H9 (cell line): ENCODE measurements at regions not wholly inside any gene's neighbourhood (a gene's known extent, or its start where the extent isn't known, plus 50 kb on each side); places are given as distances from the start of the nearest gene placed in this dataset.

Experiments used
- DNase-seq: peaks from one replicate; pipeline ENCODE4 v3.0.0-alpha.2; 2017
- H2AFZ ChIP-seq: one replicate; pipeline ENCODE4 v1.6.1; 2013; ENCODE audit warnings: mild to moderate bottlenecking, low read length, control low read depth, moderate library complexity
- H2AK5ac ChIP-seq: 2 replicates; pipeline ENCODE4 v1.6.1; 2013; ENCODE audit warnings: low read length, control low read depth, mixed read lengths; ENCODE audit not compliant: insufficient read length
- H2BK120ac ChIP-seq: one replicate; pipeline ENCODE4 v1.6.1; 2013; ENCODE audit warnings: low read depth, mild to moderate bottlenecking, low read length, control low read depth, inconsistent platforms; ENCODE audit not compliant: poor library complexity, severe bottlenecking
- H2BK12ac ChIP-seq: 2 replicates; pipeline ENCODE4 v1.6.1; 2013; ENCODE audit warnings: low read length, control low read depth, mixed read lengths, low read depth; ENCODE audit not compliant: insufficient read length
- H2BK15ac ChIP-seq: 2 replicates; pipeline ENCODE4 v1.6.1; 2013; ENCODE audit warnings: low read depth, low read length, control low read depth
- H2BK20ac ChIP-seq: one replicate; pipeline ENCODE4 v1.6.1; 2013; ENCODE audit warnings: low read depth, mild to moderate bottlenecking, low read length, control low read depth, inconsistent platforms; ENCODE audit not compliant: poor library complexity, severe bottlenecking
- H2BK5ac ChIP-seq: 2 replicates; pipeline ENCODE4 v1.6.1; 2013; ENCODE audit warnings: low read length, control low read depth, mixed read lengths; ENCODE audit not compliant: insufficient read length
- H3K14ac ChIP-seq: 2 replicates; pipeline ENCODE4 v1.6.1; 2013; ENCODE audit warnings: low read length, control low read depth; ENCODE audit not compliant: insufficient read depth
- H3K18ac ChIP-seq: 2 replicates; pipeline ENCODE4 v1.6.1; 2013; ENCODE audit warnings: low read depth, mild to moderate bottlenecking, mixed read lengths, low read length, control low read depth; ENCODE audit not compliant: insufficient read length
- H3K23ac ChIP-seq: 2 replicates; pipeline ENCODE4 v1.6.1; 2013; ENCODE audit warnings: low read length, control low read depth, mixed read lengths, low read depth; ENCODE audit not compliant: insufficient read length
- H3K23me2 ChIP-seq: 2 replicates; pipeline ENCODE4 v1.6.1; 2013; ENCODE audit warnings: low read depth, mild to moderate bottlenecking, mixed read lengths, low read length, control low read depth; ENCODE audit not compliant: insufficient read length, poor library complexity, severe bottlenecking
- H3K27ac ChIP-seq: 2 replicates; pipeline ENCODE4 v1.5.1; 2013; ENCODE audit warnings: low read length, control low read depth, mixed read lengths, low read depth; ENCODE audit not compliant: insufficient read length
- H3K27me3 ChIP-seq: 2 replicates; pipeline ENCODE4 v1.6.1; 2013; ENCODE audit warnings: low read length, control low read depth, inconsistent platforms; ENCODE audit not compliant: insufficient read depth
- H3K4ac ChIP-seq: 2 replicates; pipeline ENCODE4 v1.6.1; 2013; ENCODE audit warnings: low read depth, mild to moderate bottlenecking, control low read depth, inconsistent platforms, low read length, moderate library complexity
- H3K4me1 ChIP-seq: 2 replicates; pipeline ENCODE4 v1.6.1; 2013; ENCODE audit warnings: low read length, control low read depth, inconsistent platforms; ENCODE audit not compliant: insufficient read depth
- H3K4me2 ChIP-seq: 2 replicates; pipeline ENCODE4 v1.6.1; 2013; ENCODE audit warnings: low read length, control low read depth, mixed read lengths; ENCODE audit not compliant: insufficient read length, insufficient read depth
- H3K56ac ChIP-seq: 2 replicates; pipeline ENCODE4 v1.6.1; 2013; ENCODE audit warnings: low read depth, mild to moderate bottlenecking, mixed read lengths, low read length, control low read depth; ENCODE audit not compliant: insufficient read length
- H3K79me1 ChIP-seq: 2 replicates; pipeline ENCODE4 v1.6.1; 2013; ENCODE audit warnings: low read depth, mild to moderate bottlenecking, moderate library complexity, low read length, control low read depth, inconsistent platforms; ENCODE audit not compliant: insufficient read depth, poor library complexity, severe bottlenecking
- H3K79me2 ChIP-seq: 2 replicates; pipeline ENCODE4 v1.6.1; 2013; ENCODE audit warnings: low read length, control low read depth, inconsistent platforms; ENCODE audit not compliant: insufficient read depth
- H3K9ac ChIP-seq: 2 replicates; pipeline ENCODE4 v1.6.1; 2013; ENCODE audit warnings: low read length, control low read depth, mixed read lengths; ENCODE audit not compliant: insufficient read length; ENCODE audit errors: extremely low read depth
- H3K9me3 ChIP-seq: one replicate; pipeline ENCODE4 v1.6.1; 2013; ENCODE audit warnings: low read depth, low read length, inconsistent platforms; ENCODE audit not compliant: control insufficient read depth
- H3T11ph ChIP-seq: one replicate; pipeline ENCODE4 v1.6.1; 2013; ENCODE audit warnings: mild to moderate bottlenecking, low read length, control low read depth, inconsistent platforms
- H4K20me1 ChIP-seq: one replicate; pipeline ENCODE4 v1.6.1; 2013; ENCODE audit not compliant: control insufficient read depth, insufficient read length, insufficient read depth
- H4K5ac ChIP-seq: 2 replicates; pipeline ENCODE4 v1.6.1; 2013; ENCODE audit warnings: low read depth, mild to moderate bottlenecking, mixed read lengths, low read length, control low read depth; ENCODE audit not compliant: insufficient read length
- H4K8ac ChIP-seq: replicated peaks from 2 replicates; pipeline ENCODE4 v1.6.1; 2013; ENCODE audit warnings: low read length, control low read depth, mixed read lengths, low read depth; ENCODE audit not compliant: insufficient read length
- H4K91ac ChIP-seq: 2 replicates; pipeline ENCODE4 v1.6.1; 2013; ENCODE audit warnings: low read depth, mild to moderate bottlenecking, moderate library complexity, mixed read lengths, low read length, control low read depth; ENCODE audit not compliant: insufficient read length
- H3K27ac Mint-ChIP-seq, 3 experiments: 2 replicates in 2 of 3; 3 replicates in 1 of 3; pipeline ENCODE4 v1.8.0; 2020 to 2021; ENCODE audit warnings: mixed read lengths in 3 of 3, mild to moderate bottlenecking in 1 of 3, moderate library complexity in 1 of 3
- H3K27me3 Mint-ChIP-seq: 2 replicates; pipeline ENCODE4 v1.8.0; 2021; ENCODE audit warnings: low read depth, mild to moderate bottlenecking, moderate library complexity, mixed read lengths
- H3K36me3 Mint-ChIP-seq, 3 experiments: 2 replicates in 2 of 3; 3 replicates in 1 of 3; pipeline ENCODE4 v1.8.0; 2020 to 2021; ENCODE audit warnings: low read depth in 3 of 3, mixed read lengths in 3 of 3; ENCODE audit not compliant: insufficient read depth in 1 of 3
- H3K4me1 Mint-ChIP-seq, 2 experiments: 2 replicates each; pipeline ENCODE4 v1.8.0; 2020; ENCODE audit warnings: mixed read lengths in 2 of 2
- H3K4me3 Mint-ChIP-seq, 2 experiments: 2 replicates in 1 of 2; 3 replicates in 1 of 2; pipeline ENCODE4 v1.8.0; 2020 to 2021; ENCODE audit warnings: mild to moderate bottlenecking in 2 of 2, mixed read lengths in 2 of 2, moderate library complexity in 1 of 2
- H3K9me3 Mint-ChIP-seq, 2 experiments: 2 replicates in 1 of 2; 3 replicates in 1 of 2; pipeline ENCODE4 v1.8.0; 2020; ENCODE audit warnings: mild to moderate bottlenecking in 2 of 2, mixed read lengths in 2 of 2, moderate library complexity in 1 of 2
- CTCF ChIP-seq: fragments of 200-600 bp; sonication (generic); conservative IDR thresholded peaks from 3 replicates; pipeline ENCODE4 v1.8.0; 2021; ENCODE audit warnings: antibody characterized with exemption, mild to moderate bottlenecking
- WGBS: extraction: QIAGEN DNeasy Blood & Tissue Kit; methylation state at CpG from one replicate; pipeline ENCODE4 v1.1.7; 2013; ENCODE audit warnings: missing lambda C conversion rate, low lambda C conversion rate, mixed read lengths; ENCODE audit not compliant: insufficient read length; ENCODE audit errors: extremely low coverage; 5-methylcytosine and 5-hydroxymethylcytosine counted together

- Histone ChIP-seq H3K79me2 (no peaks in the 10 kb centered on the region), H2AK5ac (no peak overlapping the region), H4K5ac (no peak overlapping the region), H3K23ac (no peak overlapping the region), H3K4me1 (no peaks in the 10 kb centered on the region), H3K9ac (no peak overlapping the region), H2BK120ac (no peak overlapping the region), H3K79me1 (no peaks in the 10 kb centered on the region), H4K20me1 (no peaks in the 10 kb centered on the region), H3K14ac (no peak overlapping the region), H2BK5ac (no peak overlapping the region), H3K27ac (no peak overlapping the region), H3K23me2 (no peaks in the 10 kb centered on the region), H3T11ph (no peak overlapping the region), H3K4me2 (no peak overlapping the region), H2AFZ (no peak overlapping the region), H3K18ac (no peak overlapping the region), H2BK12ac (no peak overlapping the region), H3K9me3 (no peaks in the 10 kb centered on the region), H3K56ac (no peak overlapping the region), H2BK15ac (no peak overlapping the region), H3K27me3 (no peaks in the 10 kb centered on the region), H4K91ac (no peak overlapping the region), H3K4ac (no peak overlapping the region), H4K8ac (no peak overlapping the region), H2BK20ac (no peak overlapping the region)
- Mint-ChIP-seq H3K4me1 (0 out of 4 replicates have a peak, but pooled peaks cover 0 to 4% of the 10 kb centered on the region in 2 experiments), H3K9me3 (no peaks in the 10 kb centered on the region; a peak in 1 of 5 replicates), H3K4me3 (no peak overlapping the region), H3K36me3 (no peaks in the 10 kb centered on the region; a peak in 1 of 7 replicates), H3K27ac (no peak overlapping the region), H3K27me3 (peaks cover 3% of the 10 kb centered on the region; the same call in 1 of the 2 replicates)
- no peak for TF ChIP-seq CTCF
- no CpG with 5 or more reads among the region's 4 CpGs for WGBS
- DNase-seq = no peak
Measured at GRCh38 chr9:89768051-89768450, 163.2 kb downstream of the GADD45G start.
